ENCODE measurements at regions not wholly inside any gene's neighbourhood (a gene's known extent, or its start where the extent isn't known, plus 50 kb on each side); places are given as distances from the start of the nearest gene placed in this dataset.

DNA sequence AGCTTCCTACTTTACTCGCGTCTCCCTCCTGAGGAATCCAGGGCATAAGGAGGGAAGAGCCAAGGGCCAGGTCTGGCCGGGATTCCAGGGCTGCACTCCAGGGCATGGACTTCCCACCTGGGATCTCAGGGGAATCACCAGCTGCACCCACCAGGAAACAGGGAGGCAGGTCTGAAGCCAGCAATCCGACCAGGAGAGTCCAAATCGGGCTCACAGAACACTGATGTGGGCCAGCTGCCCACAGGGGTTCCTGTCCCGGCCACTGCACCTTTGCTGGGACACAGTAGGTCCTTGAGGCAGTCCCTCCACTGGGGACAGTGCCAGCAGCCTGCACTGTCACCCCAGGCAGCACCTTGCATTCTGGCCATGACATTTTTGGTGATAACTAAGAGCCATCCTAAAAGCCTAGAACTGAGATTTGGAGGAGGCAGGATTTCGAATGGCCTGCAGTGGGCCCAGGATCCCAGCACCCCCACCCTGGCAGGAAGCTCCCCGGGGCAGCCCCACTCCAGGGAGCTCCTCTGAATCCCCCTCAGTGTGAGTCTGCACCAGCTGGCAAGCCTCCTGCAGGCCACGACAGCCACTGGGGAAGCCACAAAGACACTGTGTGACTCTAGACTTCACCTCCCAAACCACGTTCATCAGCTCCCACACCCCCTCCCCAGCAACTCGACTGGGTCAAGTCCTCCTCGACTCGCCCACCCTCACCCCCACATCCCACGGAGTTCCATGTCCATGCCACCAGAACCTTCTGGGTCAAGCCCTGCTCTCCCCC, 71.5 kb upstream of the PPP2R2D start:
- WGBS, 2 donors = 73 to 76% methylated on average over 14 of the region's 14 CpGs
- DNase-seq = no peak

DNA sequence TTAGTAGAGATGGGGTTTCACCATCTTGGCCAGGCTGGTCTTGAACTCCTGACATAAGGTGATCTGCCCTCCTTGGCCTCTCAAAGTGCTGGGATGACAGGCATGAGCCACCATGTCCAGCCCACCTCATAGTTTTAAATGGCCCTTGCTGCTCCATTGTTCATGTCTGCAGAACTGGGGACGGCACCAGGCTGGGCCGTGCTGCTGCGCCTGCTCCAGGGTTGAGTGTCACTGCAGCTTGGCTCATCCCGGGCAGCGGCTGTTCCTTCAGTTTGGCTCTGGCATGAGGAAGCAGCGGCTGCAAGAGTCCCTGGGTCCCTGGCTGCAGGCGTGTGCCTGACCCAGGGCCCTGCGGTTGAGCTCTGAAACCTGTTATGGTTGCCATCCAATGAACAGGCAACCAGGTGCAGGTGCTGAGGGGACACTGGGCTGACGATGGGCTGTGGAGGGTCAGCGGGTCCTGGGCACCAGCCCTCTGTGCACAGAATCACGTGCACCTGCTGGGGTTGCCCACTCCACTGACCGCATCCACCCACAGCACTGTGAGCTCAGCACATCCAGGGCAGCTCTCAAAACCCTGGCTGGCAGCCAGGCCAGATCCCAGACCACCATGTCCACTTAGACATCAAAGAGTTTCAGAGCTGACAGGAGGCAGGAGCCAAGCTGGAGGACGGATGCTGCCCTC, 70.2 kb upstream of the PPP2R2D start:
- H3K27ac ChIP-seq = no peak overlapping the region
- 78% methylated on average over 13 of the region's 13 CpGs for WGBS, 2 donors
- H3K4me1 ChIP-seq = no peaks in the 10 kb centered on the region
- H3K27me3 ChIP-seq = peaks cover 0 to 48% (median 24%) of the 10 kb centered on the region in 7 donors
- H3K9me3 ChIP-seq = peaks cover 0 to 27% (median 7%) of the 10 kb centered on the region in 11 donors
- ATAC-seq (no peak), DNase-seq (no peak)
- H3K4me3 ChIP-seq = no peak overlapping the region
- no peaks in the 10 kb centered on the region for H3K36me3 ChIP-seq
- no peak for TF ChIP-seq CTCF (IDR thresholded peaks at IDR 0.05)
- intact Hi-C loops (cut with DNase I) = no loop called here

More for the DNA sequence above, 71.5 kb upstream of the PPP2R2D start:
- Histone ChIP-seq H3K36me3 (no peaks in the 10 kb centered on the region), H3K27me3 (peaks cover 0 to 54% (median 31%) of the 10 kb centered on the region in 7 donors), H3K9me3 (peaks cover 0 to 15% (median 0%) of the 10 kb centered on the region in 11 donors), H3K4me1 (no peaks in the 10 kb centered on the region), H3K27ac (no peak overlapping the region), H3K4me3 (no peak overlapping the region)
- no peak for TF ChIP-seq CTCF (IDR thresholded peaks at IDR 0.05)
- no peak for ATAC-seq
- intact Hi-C loops (cut with DNase I) = no loop called here

DNA sequence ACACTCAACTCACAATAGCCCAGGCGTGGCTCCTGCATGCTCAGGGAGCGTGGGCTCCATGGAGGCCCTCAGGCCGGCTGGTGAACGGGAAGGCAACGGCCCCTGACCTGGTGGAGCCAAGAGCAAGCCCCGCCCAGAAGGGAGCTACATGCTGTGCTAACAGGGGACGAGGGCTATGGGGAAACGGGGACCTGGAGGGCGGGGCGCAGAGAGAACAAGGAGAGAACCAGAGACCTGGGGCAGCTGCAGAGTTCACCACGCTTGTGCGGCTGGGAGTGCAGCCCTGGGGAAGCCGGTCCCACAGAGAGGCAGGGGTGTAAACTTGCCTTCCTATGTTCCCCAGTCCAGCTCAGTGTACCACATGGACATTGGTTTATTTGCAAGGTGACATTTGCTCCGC, 69.2 kb upstream of the PPP2R2D start:
- 59% methylated on average over 14 of the region's 14 CpGs for WGBS, 2 donors
- Histone ChIP-seq H3K27me3 (peaks cover 0 to 42% (median 24%) of the 10 kb centered on the region in 7 donors), H3K9me3 (peaks cover 0 to 34% (median 7%) of the 10 kb centered on the region in 11 donors), H3K36me3 (no peaks in the 10 kb centered on the region), H3K4me3 (no peak overlapping the region), H3K4me1 (no peaks in the 10 kb centered on the region), H3K27ac (no peak overlapping the region)
- TF ChIP-seq CTCF (IDR thresholded peaks at IDR 0.05) = no peak
- no peak for ATAC-seq
- intact Hi-C loops (cut with DNase I) = no loop called here
- no peak for DNase-seq

- intact Hi-C loops (cut with DNase I) = no loop called here
- H3K4me1 ChIP-seq = no peaks in the 10 kb centered on the region
- DNase-seq (no peak), ATAC-seq (no peak)
- H3K4me3 ChIP-seq = no peak overlapping the region
- H3K27me3 ChIP-seq = peaks cover 0 to 39% (median 24%) of the 10 kb centered on the region in 7 donors
- H3K36me3 ChIP-seq = no peaks in the 10 kb centered on the region
- WGBS, 2 donors = 81 to 82% methylated on average over 17 of the region's 17 CpGs
- H3K9me3 ChIP-seq = peaks cover 0 to 34% (median 7%) of the 10 kb centered on the region in 11 donors
- no peak overlapping the region for H3K27ac ChIP-seq
- TF ChIP-seq CTCF (IDR thresholded peaks at IDR 0.05) = no peak
Observed at GRCh38 chr10:131832056-131832685, 68.6 kb upstream of the PPP2R2D start.

Measured in heart right ventricle (tissue), 16 donors.